CD4-positive, alpha-beta T cell treated with Interleukin-10 for 1 hour (primary cell): ENCODE measurements at regions not wholly inside any gene's neighbourhood (a gene's known extent, or its start where the extent isn't known, plus 50 kb on each side); places are given as distances from the start of the nearest gene placed in this dataset.
A peak's percentile ranks its signal among the peaks of the same experiment; 100 is the strongest.

Source experiments
- DNase-seq: peaks from one replicate; pipeline ENCODE4 v3.0.0-alpha.2; 2020

DNA sequence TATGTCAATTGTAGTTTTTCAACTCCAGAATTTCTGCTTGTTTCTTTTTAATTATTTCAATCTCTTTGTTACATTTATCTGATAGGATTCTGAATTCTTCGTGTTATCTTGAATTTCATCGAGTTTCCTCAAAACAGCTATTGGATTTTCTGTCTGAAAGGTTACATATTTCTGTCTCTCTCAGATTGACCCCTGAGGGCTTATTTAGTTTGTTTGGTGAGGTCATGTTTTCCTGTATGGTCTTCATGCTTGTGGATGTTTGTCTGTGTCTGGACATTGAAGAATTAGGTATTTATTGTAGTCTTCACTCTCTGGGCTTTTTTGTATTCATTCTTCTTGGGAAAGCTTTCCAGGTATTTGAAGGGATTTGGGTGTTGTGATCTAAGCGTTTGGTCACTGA lies 85.6 kb downstream of the SNAPC1 start:
- no peak for DNase-seq

DNA sequence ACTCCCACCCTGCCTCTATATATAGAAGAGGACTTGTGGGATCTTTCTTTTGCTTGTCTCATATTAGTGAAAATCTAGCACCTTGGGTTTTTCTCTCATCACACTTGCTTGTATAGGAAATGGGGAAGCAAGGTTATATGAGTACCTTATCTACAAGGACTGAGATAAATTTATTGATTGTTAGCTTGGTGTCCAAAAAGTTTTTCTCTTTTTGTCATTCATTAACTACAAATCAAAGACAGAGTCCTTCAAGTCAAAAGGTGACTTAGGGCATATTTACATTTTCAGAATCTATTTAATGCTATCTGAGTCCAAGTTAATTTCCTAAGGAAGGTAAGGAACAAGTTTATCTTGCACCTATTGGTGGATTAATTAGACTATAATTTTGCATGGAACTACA lies 92.7 kb downstream of the SNAPC1 start:
- no peak for DNase-seq

DNA sequence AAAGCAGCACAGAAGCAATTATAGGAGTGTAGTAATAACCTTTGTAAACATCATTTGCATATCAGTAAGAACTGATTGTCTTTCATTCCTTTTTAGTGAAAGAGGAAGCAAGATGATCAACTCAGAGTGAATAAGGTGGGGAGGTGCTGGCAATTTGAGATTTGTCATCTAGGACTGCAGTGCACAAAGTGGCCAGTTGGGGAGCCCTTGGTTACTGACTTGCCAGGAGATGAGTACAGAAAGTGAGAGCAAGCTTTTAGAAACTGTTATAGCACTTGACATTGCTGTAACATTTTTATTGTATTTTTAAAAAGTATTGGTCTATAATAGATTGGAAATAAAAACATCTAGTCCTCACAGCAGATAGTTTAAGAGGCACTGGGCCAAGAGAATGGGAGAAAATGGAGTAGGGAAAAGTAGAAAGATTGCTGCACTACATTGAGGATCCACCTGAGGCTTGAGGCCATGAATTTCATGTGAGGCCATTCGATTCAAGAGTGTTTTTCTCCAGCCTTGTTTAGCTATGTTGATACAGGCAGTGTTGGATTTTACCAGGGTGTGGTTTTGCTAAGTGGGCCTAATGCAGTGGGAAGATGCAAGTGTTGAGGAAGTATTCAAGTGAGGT lies 98.2 kb downstream of the SNAPC1 start:
- DNase-seq = peak; percentile 53

DNA sequence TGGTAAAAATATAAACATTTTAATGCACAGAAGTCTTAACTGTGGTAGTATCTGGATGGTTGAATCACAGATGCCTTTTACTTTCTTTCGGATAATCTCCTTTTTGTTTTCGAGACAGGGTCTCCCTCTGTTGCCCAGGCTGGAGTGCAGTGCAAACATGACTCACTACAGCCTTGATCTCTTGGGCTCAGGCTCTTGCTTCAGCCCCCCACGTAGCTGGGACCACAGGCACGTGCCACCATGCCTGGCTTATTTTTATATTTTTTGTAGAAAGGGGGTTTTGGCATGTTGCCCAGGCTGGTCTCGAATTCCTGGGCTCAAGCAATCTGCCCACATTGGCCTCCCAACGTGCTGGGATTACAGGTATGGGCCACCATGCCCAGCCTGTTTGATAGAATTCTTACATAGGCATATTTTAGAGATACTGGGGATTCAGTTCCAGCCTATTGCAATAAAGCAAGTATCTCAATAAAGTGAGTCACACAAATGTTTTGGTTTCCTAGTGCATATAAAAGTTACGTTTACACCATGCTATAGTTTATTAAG lies 99.2 kb downstream of the SNAPC1 start:
- DNase-seq = no peak

DNA sequence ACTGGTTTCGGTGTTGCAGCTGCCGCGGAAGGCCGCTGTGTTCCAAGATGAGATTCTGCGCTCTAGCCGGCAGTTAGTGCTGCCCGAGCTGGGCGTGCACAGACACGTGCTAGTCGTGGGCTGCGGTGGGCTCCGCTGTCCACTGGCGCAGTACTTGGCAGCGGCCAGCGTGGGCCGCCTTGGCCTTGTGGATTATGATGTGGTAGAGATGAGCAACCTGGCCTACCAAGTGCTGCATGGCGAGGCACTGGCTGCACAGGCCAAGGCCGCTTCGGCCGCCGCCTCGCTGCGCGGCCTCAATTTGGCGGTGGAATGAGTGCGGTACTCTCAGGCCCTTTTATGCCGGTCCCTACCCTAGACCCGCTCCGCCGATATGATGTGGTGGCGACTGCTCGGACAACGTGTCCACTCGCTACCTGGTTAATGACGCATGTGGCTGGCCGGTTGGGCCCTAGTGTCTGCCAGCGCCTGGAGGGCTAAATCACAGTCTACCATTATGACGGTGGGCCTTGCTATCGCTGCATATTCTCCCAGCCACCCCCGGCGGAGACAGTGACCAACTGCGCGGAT lies 102.2 kb downstream of the SNAPC1 start:
- no peak for DNase-seq

DNA sequence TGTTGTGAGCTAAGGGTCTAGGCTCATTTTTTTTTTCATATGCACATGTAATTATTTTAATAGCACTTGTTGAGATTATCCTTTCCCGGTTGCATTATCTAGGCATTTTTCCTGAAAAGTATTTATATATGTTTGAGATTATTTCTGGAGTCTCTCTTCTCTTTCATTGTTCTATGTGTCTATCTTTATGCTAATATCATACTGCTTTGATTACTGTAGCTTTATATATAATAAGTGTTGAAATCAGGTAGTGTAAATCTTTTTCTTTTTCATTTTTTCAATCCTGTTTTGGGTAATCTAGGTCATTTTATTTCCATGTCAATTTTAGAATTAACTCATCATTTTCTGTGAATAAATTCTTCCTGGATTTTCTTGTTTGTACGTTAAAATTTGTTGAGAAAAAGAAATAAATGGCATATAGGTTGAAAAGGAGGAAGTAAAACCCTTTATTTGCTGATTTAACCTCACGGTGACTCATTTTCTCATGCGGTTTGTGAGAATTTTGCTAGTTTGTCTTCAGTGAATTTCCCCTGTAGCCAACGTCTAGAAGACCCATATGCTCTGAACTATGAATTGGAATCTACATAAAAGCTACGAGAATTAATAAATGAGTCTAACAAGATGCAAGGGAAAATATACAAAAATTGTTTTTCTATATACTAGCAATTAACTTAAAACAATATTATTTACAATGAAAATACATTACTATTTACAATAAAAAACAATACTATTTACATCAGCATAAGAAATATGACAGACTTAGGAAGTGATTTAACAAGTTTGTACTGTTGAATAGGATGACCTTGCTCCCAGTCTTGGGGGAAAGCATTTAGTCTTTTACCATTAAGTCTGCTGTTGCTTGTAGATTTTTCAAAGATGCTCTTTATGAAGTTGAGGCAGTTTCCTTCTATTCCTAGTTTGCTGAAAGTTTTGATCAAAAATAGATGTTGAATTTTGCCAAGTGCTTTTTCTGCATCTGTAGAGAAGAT lies 105.0 kb downstream of the SNAPC1 start:
- DNase-seq = no peak

DNA sequence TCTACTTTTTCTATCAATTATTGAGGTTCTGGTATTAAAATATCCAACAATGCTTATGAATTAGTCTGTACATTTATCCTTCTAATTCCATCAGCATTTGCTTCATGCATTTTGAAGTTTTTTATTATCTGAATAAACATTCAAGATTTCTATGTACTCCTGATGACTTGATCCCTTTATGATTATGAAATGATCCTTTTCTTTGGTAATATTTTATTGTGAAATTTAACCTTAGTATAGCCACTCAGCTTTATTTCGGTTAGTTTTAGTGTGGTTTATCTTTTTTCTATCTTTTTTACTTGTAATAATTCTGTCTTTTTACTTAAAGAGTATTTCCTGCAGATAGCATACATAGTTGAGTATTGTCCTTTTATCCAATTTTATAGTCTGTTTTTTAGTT lies 106.6 kb downstream of the SNAPC1 start:
- DNase-seq = no peak

DNA sequence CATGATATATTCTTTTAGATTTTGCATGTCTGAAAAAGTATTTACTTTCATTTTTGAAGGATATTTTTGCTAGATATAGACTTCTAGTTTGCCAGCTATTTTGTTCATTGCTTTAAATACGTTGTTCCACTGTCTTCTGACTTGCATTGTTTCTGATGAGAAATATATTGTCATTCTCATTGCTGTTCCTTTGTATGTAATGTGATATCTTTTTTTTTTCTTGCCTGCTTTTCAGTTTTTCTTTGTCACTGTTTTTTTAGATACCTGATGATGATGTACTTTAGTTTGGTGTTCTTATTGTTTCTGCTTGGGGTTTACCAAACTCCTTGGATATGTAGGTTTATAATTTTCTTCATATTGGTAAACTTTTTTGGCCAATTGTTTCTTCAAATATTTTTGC lies 107.9 kb downstream of the SNAPC1 start:
- no peak for DNase-seq

DNA sequence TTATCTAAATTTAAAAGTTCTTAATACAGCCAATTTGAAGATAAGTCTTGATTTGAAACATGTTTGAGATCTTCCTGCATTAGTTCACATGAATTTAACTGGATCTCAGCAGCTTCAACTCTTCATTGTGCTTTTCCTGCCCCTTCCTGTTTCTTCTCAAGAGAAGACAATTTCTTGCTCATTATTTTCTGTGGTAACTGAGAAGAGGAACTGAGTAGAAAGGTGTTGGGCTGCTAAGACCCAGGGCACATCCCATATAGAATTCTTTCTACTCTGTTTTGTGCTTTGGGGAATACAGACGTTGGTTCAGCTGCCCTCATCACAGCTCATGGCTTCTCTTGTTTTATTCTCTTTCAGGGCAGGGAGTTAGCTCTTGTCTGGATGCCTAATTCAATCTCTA lies 110.2 kb downstream of the SNAPC1 start:
- DNase-seq = no peak

DNA sequence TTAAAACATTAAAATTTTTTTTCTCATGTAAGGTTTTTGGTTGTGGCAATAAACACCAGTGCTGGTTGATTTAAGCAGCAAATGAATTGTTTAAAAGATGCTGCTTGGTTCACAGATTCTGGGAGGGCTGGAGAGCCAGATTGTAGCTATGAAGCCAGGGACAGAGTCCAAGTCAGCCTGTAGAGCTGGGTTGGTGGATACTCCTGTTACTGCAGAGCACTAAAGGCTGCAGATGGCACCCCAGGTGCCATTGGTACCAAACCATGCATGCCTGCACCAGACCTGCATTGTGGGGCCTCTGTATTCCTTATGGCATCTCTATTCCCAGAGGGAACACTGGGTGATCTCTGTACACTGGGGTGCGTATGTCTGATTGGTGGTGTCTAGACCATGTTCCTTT lies 113.3 kb downstream of the SNAPC1 start:
- DNase-seq = no peak

DNA sequence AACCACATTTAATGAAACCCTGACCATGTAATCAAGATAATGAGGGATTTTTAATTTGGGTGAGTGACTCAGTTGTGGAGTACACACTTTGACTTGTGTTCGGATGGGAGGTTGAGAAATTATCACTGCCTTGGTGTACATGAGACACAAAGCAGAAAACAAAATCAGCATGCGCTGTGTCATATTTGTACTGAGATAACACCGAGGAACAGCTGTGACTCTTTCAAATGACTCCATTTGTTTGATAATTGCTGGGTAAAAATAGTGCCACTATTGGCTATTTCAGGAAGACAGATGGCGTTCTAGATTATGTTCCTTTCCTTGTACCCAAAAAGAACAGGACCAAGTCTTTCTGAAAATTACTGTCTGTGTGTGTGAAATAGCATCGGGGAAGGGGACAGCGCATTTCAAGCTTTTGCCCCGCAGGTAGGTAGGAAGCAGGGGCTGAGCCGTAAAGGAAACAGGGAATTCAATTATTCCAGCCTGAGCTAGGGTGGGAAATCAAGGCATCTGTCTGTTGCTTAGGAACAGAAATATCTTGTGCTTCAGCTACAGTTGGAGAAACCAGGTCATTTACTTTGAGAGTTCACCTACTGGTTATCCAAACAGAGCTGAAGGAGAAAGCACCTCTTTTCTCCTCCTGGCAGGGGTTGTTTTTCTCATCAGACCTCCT lies 114.3 kb downstream of the SNAPC1 start:
- DNase-seq = no peak

DNA sequence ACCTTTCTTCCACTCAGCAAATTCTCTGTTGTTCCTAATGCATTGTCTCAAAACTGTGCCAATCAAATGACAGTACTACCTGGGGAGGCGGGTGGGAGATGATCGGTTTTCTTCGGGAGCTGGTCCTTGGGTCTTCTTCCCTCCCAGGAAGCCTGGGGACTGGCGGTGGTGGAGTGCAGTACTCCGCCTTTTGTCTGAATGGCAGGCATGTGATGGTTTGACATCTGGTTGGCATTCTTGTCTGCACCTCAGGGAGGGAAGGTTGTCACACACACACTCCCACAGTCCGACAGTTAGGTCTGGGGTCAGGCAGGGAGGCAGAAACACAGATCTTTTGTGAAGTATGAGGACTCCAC lies 114.8 kb downstream of the SNAPC1 start:
- DNase-seq = no peak

DNA sequence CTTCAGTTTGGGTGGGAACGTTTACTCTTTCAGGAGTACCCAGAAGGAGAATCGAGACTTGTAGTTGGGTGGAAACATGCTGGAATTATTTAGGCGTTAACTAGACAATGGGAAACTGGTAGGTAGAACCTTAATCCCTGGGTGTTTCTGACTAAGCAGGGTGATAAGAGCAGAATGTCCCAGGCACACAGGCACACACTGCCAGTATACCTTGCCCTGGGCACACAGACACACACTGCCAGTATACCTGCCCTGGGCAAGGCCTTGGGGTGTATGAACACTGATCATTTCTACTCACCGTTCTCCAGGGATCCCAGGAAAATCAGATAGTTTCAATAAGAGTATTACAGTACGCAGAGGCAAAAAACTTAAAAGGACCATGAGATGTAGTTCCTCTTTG lies 115.5 kb downstream of the SNAPC1 start:
- no peak for DNase-seq

DNA sequence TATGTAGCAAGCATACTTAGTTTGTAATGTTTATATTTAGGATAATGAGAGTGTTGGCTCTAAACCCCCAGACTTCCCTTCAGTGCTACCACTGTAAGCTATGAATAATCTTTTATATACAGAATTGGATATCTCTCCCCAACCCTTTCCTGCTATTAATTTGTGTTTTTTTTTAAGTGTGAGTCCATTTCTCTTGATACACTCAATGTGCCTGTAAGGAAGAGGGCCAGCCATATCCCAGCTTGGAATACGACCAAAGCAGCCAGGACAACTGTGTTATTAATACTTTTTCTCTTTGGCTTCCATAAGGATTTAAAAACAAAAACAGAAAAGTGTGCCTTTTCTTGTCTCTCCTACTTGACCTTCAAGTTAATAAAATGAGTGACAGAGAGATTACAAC lies 116.7 kb downstream of the SNAPC1 start:
- DNase-seq = no peak

DNA sequence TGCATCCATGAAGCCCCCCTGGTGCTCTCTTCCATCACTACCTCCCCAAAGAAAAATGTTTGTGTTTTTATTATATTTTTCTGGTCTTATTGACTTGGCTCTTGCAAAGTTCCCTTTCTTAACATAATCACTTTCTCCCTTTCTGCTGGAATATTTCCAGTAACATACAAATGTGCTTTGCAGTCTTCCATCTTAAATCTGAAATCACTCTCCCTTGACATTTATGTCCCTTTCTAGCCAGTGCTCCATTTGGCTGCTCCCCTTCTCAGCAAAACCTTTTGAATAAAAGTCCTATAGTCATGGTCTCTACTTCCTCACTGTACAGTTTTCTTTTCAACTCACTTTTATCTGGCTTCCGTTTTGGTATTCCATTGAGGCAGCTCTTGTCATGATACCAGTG lies 118.8 kb downstream of the SNAPC1 start:
- no peak for DNase-seq

DNA sequence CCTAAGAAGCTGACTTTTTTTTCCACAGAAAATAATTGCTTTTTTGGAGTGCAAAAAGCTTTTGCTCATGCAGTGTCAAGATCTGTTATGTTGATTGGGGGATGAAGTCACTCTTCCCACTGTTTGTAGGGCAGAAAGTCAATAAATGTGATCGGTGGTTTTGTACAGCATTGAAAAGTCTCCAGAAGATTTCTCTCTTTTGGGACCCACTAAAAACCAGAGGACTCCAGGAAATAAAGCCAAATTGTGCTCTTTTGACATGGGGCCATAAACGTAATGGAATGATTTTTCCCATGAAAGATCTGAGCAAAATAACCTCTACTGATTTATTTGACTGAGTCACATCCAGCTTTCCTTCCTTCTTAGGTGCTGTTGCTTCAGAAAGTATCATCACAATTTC lies 122.5 kb downstream of the SNAPC1 start:
- no peak for DNase-seq

DNA sequence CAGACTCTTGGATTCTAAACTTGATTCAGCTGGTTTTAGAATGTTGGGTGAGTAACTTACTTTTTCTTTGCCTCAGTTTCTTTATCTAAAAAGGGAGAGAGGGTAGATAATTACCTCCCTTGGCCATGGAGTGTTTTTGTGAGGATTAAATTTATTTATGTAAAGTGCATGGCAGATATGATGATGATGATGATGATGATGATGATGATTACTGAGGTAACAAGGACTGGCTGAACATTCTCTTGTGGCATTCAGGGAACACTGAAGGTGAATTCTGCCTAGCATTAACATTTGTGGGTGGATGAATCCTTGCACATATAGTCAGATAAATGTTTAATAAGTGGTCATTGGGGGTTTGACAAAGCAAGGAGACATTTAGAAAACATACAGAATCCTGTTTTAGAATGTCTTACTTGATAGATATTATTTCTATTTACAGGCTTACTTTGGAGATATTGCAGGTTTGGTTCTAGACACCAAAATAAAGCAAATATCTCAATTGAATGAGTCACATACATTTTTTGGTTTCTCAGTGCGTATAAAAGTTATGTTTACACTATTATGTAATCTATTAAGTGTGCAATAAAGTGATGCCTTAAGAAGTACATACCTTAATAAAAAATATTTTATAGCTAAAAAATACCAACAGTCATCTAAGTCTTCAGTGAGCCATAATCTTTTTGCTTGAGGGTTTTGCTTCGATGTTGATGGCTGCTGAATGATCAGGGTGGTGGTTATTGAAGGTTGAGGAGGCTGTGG lies 123.2 kb downstream of the SNAPC1 start:
- no peak for DNase-seq

DNA sequence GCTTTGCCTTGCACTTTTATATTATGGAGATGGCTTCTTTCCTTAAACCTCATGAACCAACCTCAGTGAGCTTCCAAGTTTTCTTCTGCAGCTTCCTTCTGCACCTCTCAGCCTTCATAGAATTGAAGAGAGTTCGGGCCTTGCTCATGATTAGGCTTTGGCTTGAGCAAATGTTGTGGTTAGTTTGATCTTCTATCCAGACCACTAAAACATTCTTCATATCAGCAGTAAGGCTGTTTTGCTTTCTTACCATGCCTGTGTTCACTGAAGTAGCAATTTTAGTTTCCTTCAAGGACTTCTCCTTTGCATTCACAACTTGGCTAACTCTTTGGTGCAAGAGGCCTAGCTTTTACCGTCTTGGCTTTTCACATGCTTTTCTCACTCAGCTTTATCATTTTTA lies 125.4 kb downstream of the SNAPC1 start:
- DNase-seq = no peak

DNA sequence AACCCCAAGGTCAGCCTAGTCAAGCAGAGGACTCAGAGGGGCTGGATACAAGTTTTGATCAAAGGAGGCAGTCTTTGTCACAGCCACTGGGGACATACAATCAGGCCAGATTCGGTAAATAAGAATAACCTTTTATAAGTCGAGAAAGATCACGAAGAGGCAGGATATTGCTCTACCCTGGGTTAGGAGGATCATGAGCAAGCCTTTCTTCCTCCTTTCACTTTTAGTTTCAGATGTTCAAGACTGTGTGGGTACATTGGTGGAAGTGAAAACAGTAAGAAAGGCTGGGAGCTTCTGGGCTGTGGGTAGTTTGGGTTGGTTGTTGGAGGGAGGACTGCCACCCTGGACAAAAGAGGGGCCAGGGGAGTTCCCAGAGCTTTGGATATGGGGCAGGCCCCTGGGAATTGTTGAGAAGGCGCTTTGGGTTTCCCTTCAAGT lies 127.7 kb downstream of the SNAPC1 start:
- DNase-seq = peak; percentile 54

DNA sequence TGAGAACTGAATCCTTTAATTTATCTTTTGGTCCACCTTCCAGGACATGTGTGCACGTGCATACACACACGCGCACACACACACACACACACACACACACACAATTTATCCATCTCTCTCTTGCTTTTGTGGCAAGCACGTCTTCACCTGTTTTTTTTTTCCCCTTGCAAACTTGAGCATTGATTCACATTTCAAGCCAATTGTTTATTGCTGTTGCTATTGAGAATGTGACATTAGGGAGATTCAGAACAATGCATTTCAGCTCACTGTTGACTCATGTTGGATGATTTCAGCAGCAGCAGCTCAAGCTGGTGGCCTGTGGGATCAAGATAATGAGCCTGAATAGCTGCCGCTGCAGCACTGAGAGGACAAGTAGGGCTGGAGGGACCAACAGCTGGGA lies 128.9 kb downstream of the SNAPC1 start:
- no peak for DNase-seq

DNA sequence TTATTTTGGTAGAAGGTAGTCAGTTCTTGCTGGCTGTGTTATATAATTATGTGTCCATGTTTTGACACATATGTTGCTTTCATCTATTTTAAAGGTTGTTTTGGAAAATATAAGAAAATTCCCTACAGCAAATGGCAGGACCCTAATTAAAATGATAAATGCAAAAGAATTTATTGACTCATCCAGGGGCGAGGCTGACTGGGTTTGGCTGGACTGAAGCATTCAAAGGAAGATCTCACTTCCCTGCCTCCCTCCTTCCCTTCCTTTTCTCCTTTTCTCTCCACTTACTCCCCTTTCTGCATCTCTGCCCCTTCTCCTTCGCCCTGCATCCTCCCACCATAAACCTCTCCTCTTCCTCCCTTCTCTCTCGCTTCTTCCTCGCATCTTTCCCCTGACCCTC lies 129.6 kb downstream of the SNAPC1 start:
- no peak for DNase-seq

DNA sequence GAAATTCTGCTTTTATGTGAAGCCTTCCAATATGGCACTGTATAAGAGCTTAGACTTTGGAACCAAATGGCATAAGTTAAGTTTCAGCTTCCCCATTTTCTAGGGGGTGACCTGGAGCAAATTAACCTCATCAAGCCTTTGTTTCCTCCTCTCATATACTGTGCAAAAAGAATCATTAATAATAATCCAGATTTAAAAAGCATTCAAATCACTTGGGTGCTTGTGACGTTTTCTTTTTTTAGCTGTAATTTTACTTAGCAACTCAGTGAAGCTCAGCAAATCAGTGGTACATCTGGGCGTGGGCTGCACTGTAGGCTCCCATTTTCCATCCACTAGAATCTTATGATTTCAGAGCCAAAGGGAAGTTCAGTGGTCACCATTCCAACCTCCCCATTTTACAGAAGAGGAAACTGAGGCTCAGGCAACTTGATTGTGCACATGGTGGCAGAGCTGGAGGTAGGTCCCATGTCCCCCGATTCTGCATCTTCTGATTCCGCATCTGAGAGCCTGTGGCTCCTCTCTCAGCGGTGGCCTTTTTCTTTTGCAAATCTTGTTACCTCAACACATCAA lies 131.2 kb downstream of the SNAPC1 start:
- no peak for DNase-seq
